Astrocyte (in vitro differentiated cells and primary cell): ENCODE measurements at regions not wholly inside any gene's neighbourhood (a gene's known extent, or its start where the extent isn't known, plus 50 kb on each side); places are given as distances from the start of the nearest gene placed in this dataset.

ENCODE experiments used
- DNase-seq: peaks from one replicate; pipeline ENCODE4 v3.0.0-alpha.2; 2010; ENCODE audit warnings: low read depth
- FAIRE-seq: peaks from 2 replicates; lab custom pipeline; 2011; peaks lifted over from hg19 to GRCh38; lab: Jason Lieb, UNC
- H2AFZ ChIP-seq: 2 replicates; pipeline ENCODE4 v1.6.0; 2012; ENCODE audit warnings: low read depth, low read length, inconsistent platforms
- H3K27ac ChIP-seq: 2 replicates; pipeline ENCODE4 v1.5.1; 2011; ENCODE audit warnings: low read depth, low read length, inconsistent platforms
- H3K27me3 ChIP-seq: 2 replicates; pipeline ENCODE4 v1.6.0; 2011; ENCODE audit warnings: low read length, inconsistent platforms; ENCODE audit not compliant: insufficient read depth
- H3K36me3 ChIP-seq: 2 replicates; pipeline ENCODE4 v1.5.1; 2011; ENCODE audit warnings: low read length, inconsistent platforms; ENCODE audit not compliant: insufficient read depth
- H3K4me1 ChIP-seq: 2 replicates; pipeline ENCODE4 v1.5.1; 2011; ENCODE audit warnings: low read length, inconsistent platforms; ENCODE audit not compliant: insufficient read depth
- H3K4me2 ChIP-seq: 2 replicates; pipeline ENCODE4 v1.6.0; 2012; ENCODE audit warnings: low read length, inconsistent platforms
- H3K4me3 ChIP-seq: 2 replicates; pipeline ENCODE4 v1.5.1; 2011; ENCODE audit warnings: low read depth, mild to moderate bottlenecking, low read length, inconsistent platforms; ENCODE audit not compliant: insufficient read depth
- H3K79me2 ChIP-seq: 2 replicates; pipeline ENCODE4 v1.6.0; 2012; ENCODE audit warnings: mild to moderate bottlenecking, low read length, inconsistent platforms; ENCODE audit not compliant: insufficient read depth
- H3K9ac ChIP-seq: 2 replicates; pipeline ENCODE4 v1.6.0; 2012; ENCODE audit warnings: mild to moderate bottlenecking, low read length, inconsistent platforms
- H3K9me3 ChIP-seq: 2 replicates; pipeline ENCODE4 v1.5.1; 2012; ENCODE audit warnings: low read depth, mild to moderate bottlenecking, low read length, inconsistent platforms; ENCODE audit not compliant: insufficient read depth
- H4K20me1 ChIP-seq: 2 replicates; pipeline ENCODE4 v1.6.0; 2012; ENCODE audit warnings: low read length, inconsistent platforms; ENCODE audit not compliant: insufficient read depth
- H3K27ac Mint-ChIP-seq: one replicate; pipeline ENCODE4 v1.8.0; 2021; ENCODE audit warnings: mild to moderate bottlenecking, mixed read lengths; ENCODE audit not compliant: unreplicated experiment
- H3K27me3 Mint-ChIP-seq: one replicate; pipeline ENCODE4 v1.8.0; 2021; ENCODE audit warnings: low read depth, mixed read lengths; ENCODE audit not compliant: unreplicated experiment
- H3K36me3 Mint-ChIP-seq: one replicate; pipeline ENCODE4 v1.8.0; 2021; ENCODE audit warnings: low read depth, mixed read lengths; ENCODE audit not compliant: unreplicated experiment
- H3K4me1 Mint-ChIP-seq: one replicate; pipeline ENCODE4 v1.8.0; 2021; ENCODE audit warnings: low read depth, mixed read lengths; ENCODE audit not compliant: unreplicated experiment
- H3K4me3 Mint-ChIP-seq: one replicate; pipeline ENCODE4 v1.8.0; 2021; ENCODE audit warnings: mild to moderate bottlenecking, moderate library complexity, mixed read lengths; ENCODE audit not compliant: unreplicated experiment
- H3K9me3 Mint-ChIP-seq: one replicate; pipeline ENCODE4 v1.8.0; 2021; ENCODE audit warnings: mild to moderate bottlenecking, mixed read lengths; ENCODE audit not compliant: unreplicated experiment
- CTCF ChIP-seq: IDR thresholded peaks from 2 replicates; pipeline ENCODE4 v1.5.1; 2011; ENCODE audit warnings: low read depth, mild to moderate bottlenecking, inconsistent platforms, low read length, moderate library complexity; ENCODE audit not compliant: insufficient read depth
- EZH2 ChIP-seq: IDR thresholded peaks from 2 replicates; pipeline ENCODE4 v1.6.1; 2012; ENCODE audit warnings: mild to moderate bottlenecking, low read length, inconsistent platforms; ENCODE audit not compliant: insufficient read depth

GRCh38 chr1:229001467-229002011, 266.3 kb downstream of the RHOU start:
- Mint-ChIP-seq H3K4me3 (no peak overlapping the region), H3K36me3 (peaks cover 1% of the 10 kb centered on the region), H3K27ac (no peak overlapping the region), H3K4me1 (no peaks in the 10 kb centered on the region), H3K27me3 (peaks cover 15% of the 10 kb centered on the region), H3K9me3 (no peaks in the 10 kb centered on the region)
- Histone ChIP-seq H3K36me3 (no peaks in the 10 kb centered on the region), H3K27me3 (no peaks in the 10 kb centered on the region), H3K4me1 (no peaks in the 10 kb centered on the region), H3K9ac (no peak overlapping the region), H2AFZ (no peak overlapping the region), H3K4me2 (no peak overlapping the region), H3K27ac (no peak overlapping the region), H3K79me2 (no peaks in the 10 kb centered on the region), H4K20me1 (no peaks in the 10 kb centered on the region), H3K4me3 (no peak overlapping the region), H3K9me3 (no peaks in the 10 kb centered on the region)
- DNase-seq (no peak), FAIRE-seq (no peak)
- TF ChIP-seq EZH2 = no peak
- TF ChIP-seq CTCF = no peak

GRCh38 chr1:229002037-229002436, 266.8 kb downstream of the RHOU start:
- Histone ChIP-seq H3K4me1 (no peaks in the 10 kb centered on the region), H3K9ac (no peak overlapping the region), H3K4me2 (no peak overlapping the region), H3K27ac (no peak overlapping the region), H3K4me3 (no peak overlapping the region), H3K79me2 (no peaks in the 10 kb centered on the region), H3K36me3 (no peaks in the 10 kb centered on the region), H4K20me1 (no peaks in the 10 kb centered on the region), H3K9me3 (no peaks in the 10 kb centered on the region), H2AFZ (no peak overlapping the region), H3K27me3 (no peaks in the 10 kb centered on the region)
- Mint-ChIP-seq H3K27ac (no peak overlapping the region), H3K4me1 (no peaks in the 10 kb centered on the region), H3K9me3 (no peaks in the 10 kb centered on the region), H3K4me3 (no peak overlapping the region), H3K36me3 (peaks cover 1% of the 10 kb centered on the region), H3K27me3 (peaks cover 17% of the 10 kb centered on the region)
- no peak for DNase-seq
- FAIRE-seq = no peak
- TF ChIP-seq CTCF (no peak), EZH2 (no peak)

GRCh38 chr1:229002451-229002960, 267.2 kb downstream of the RHOU start:
- no peaks in the 10 kb centered on the region for H3K9me3 Mint-ChIP-seq
- H2AFZ ChIP-seq = no peak overlapping the region
- TF ChIP-seq EZH2 (no peak), CTCF (no peak)
- no peaks in the 10 kb centered on the region for H3K9me3 ChIP-seq
- H3K27me3 Mint-ChIP-seq = peaks cover 17% of the 10 kb centered on the region
- FAIRE-seq (no peak), DNase-seq (no peak)
- no peaks in the 10 kb centered on the region for H3K36me3 ChIP-seq
- H3K79me2 ChIP-seq = no peaks in the 10 kb centered on the region
- no peak overlapping the region for H3K4me3 ChIP-seq
- no peak overlapping the region for H3K27ac Mint-ChIP-seq
- no peaks in the 10 kb centered on the region for H4K20me1 ChIP-seq
- H3K9ac ChIP-seq = no peak overlapping the region
- H3K27me3 ChIP-seq = no peaks in the 10 kb centered on the region
- H3K4me1 Mint-ChIP-seq = no peaks in the 10 kb centered on the region
- peaks cover 1% of the 10 kb centered on the region for H3K36me3 Mint-ChIP-seq
- no peak overlapping the region for H3K4me2 ChIP-seq
- no peak overlapping the region for H3K27ac ChIP-seq
- H3K4me3 Mint-ChIP-seq = no peak overlapping the region
- H3K4me1 ChIP-seq = no peaks in the 10 kb centered on the region
